Spleen (tissue), 7 donors: ENCODE measurements at regions not wholly inside any gene's neighbourhood (a gene's known extent, or its start where the extent isn't known, plus 50 kb on each side); places are given as distances from the start of the nearest gene placed in this dataset.

Experiments used
- CTCF ChIP-seq, 11 experiments: fragments of 200-600 bp in 7 of 11; fragments of 450-650 bp in 4 of 11; sonication (generic) in 4 of 11; IDR thresholded peaks in 8 of 11; conservative IDR thresholded peaks in 3 of 11; 1 replicate in 7 of 11; 2 replicates in 4 of 11; pipeline versions ENCODE4 v1.4.0 to v1.8.0; 2016 to 2021; ENCODE audit warnings: antibody characterized with exemption in 11 of 11, inconsistent platforms in 4 of 11, mild to moderate bottlenecking in 1 of 11
- POLR2AphosphoS5 ChIP-seq, 3 donors: sonication (generic); formaldehyde crosslinking; IDR thresholded peaks; one replicate each; pipeline ENCODE4 v1.5.1; 2017; ENCODE audit warnings: antibody characterized with exemption in 3 of 3
- donor health status: DM: no; HTN: no; CAD: no; lungs with moderate emphysema.
- donor health status: DM: no; HTN: no; CAD: no.
- donor health status: DM: no; HTN: no; CAD: no.

DNA sequence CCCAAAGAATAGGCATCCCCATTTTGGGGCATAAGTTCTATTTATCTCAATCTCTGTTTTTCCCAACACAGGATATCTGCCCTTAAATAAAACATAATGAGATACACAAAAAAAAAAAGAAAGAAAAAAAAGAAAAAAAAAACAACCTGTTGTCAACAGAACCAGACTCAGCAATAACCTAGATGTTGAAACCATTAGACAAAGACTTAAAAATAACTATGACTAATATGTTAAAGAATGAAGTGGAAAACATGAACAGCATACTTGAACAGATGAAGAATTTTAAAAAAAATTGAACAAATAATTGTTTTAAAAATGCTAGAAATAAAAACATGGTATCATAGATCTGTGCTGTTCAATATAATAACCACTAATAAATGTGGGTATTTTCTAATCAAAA lies 93.4 kb upstream of the RXFP1 start:
- no peak for TF ChIP-seq POLR2AphosphoS5 (IDR thresholded peaks at IDR 0.05)
- no peak for TF ChIP-seq CTCF (IDR thresholded peaks at IDR 0.05 in 8 of 11, conservative IDR thresholded peaks at IDR 0.05 in 3 of 11)
